Bronchial epithelial cell (primary cell): ENCODE measurements at regions not wholly inside any gene's neighbourhood (a gene's known extent, or its start where the extent isn't known, plus 50 kb on each side); places are given as distances from the start of the nearest gene placed in this dataset.

Source experiments
- DNase-seq: peaks from one replicate; pipeline ENCODE4 v3.0.0-alpha.2; 2010; ENCODE audit warnings: low read depth
- FAIRE-seq: peaks from 2 replicates; lab custom pipeline; 2011; peaks lifted over from hg19 to GRCh38; lab: Jason Lieb, UNC
- H3K27me3 ChIP-seq: 2 replicates; pipeline ENCODE4 v1.5.1; 2011; ENCODE audit warnings: low read length; ENCODE audit not compliant: control insufficient read depth, insufficient read depth
- H3K36me3 ChIP-seq: 2 replicates; pipeline ENCODE4 v1.5.1; 2011; ENCODE audit warnings: low read length; ENCODE audit not compliant: control insufficient read depth, insufficient read depth
- H3K4me3 ChIP-seq: 2 replicates; pipeline ENCODE4 v1.5.1; 2011; ENCODE audit warnings: mild to moderate bottlenecking, low read depth, low read length, control low read depth
- TF ChIP-seq, protein P1 (sequence below): IDR thresholded peaks from 2 replicates; pipeline ENCODE4 v1.5.1; 2011; ENCODE audit warnings: mild to moderate bottlenecking, moderate library complexity, low read length, control low read depth, inconsistent platforms; ENCODE audit not compliant: insufficient read depth, severe bottlenecking

DNA sequence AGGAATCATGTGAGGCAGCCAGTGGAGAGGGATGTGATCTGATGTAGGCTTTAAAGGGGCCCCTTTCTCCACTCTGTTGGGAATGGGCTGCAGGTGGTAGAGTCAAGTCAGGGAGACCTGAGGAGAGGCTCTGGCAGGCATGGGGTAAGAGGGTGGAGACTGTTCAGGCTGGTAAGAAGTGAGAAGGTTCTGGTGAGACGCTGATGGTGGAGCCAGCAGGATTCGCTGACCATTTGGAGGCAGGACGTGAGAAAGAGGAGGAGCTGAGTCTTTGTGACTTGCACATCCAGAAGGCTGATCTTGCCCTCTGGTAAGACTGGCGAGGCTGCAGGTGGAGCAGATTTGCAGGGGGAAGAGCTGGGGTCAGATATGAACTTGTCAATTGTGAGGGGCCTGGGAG is 248.0 kb downstream of the NSG2 start:
- no peak overlapping the region for H3K4me3 ChIP-seq
- no peak for FAIRE-seq
- H3K36me3 ChIP-seq: no peaks in the 10 kb centered on the region
- TF ChIP-seq, protein P1, sequence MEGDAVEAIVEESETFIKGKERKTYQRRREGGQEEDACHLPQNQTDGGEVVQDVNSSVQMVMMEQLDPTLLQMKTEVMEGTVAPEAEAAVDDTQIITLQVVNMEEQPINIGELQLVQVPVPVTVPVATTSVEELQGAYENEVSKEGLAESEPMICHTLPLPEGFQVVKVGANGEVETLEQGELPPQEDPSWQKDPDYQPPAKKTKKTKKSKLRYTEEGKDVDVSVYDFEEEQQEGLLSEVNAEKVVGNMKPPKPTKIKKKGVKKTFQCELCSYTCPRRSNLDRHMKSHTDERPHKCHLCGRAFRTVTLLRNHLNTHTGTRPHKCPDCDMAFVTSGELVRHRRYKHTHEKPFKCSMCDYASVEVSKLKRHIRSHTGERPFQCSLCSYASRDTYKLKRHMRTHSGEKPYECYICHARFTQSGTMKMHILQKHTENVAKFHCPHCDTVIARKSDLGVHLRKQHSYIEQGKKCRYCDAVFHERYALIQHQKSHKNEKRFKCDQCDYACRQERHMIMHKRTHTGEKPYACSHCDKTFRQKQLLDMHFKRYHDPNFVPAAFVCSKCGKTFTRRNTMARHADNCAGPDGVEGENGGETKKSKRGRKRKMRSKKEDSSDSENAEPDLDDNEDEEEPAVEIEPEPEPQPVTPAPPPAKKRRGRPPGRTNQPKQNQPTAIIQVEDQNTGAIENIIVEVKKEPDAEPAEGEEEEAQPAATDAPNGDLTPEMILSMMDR: no peak
- DNase-seq: no peak
- no peaks in the 10 kb centered on the region for H3K27me3 ChIP-seq

DNA sequence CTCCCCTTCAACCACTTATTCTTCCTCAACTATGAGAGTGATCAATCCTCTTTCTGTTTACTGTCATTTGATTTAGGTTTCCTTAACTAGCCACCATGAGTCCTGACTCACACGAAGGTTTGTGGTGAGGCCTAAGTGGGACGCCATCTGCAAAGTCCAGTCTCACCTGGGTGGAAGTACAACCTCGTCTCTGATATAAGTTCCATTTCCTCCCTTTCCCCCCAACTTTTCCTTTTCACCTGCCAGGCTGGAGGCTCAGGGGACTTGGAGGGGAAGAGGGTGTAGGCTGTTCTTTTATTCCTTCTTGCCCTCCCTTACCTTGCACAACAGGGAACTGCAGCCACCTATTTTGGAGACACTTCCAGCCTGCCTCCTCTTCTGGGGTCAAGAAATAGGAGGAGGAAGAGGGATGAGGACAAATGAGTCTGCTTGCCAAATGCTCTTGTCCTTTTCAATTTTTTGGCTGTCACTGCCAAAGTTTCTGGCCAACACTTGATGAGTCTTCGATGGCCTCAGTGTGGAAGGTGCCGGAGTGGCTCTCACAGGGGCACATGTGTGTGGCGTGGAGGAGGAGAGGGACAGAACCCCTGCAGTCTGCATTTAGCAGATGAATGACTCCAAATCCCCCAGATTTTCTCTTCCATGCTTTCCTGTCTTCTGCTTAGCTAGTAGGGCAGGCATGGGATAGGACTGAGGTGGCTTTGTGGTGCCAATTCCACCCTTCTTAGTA is 249.6 kb downstream of the NSG2 start:
- FAIRE-seq: peak; percentile 55
- no peaks in the 10 kb centered on the region for H3K27me3 ChIP-seq
- no peak for DNase-seq
- H3K36me3 ChIP-seq: no peaks in the 10 kb centered on the region
- H3K4me3 ChIP-seq: no peak overlapping the region
- TF ChIP-seq, protein P1: no peak

DNA sequence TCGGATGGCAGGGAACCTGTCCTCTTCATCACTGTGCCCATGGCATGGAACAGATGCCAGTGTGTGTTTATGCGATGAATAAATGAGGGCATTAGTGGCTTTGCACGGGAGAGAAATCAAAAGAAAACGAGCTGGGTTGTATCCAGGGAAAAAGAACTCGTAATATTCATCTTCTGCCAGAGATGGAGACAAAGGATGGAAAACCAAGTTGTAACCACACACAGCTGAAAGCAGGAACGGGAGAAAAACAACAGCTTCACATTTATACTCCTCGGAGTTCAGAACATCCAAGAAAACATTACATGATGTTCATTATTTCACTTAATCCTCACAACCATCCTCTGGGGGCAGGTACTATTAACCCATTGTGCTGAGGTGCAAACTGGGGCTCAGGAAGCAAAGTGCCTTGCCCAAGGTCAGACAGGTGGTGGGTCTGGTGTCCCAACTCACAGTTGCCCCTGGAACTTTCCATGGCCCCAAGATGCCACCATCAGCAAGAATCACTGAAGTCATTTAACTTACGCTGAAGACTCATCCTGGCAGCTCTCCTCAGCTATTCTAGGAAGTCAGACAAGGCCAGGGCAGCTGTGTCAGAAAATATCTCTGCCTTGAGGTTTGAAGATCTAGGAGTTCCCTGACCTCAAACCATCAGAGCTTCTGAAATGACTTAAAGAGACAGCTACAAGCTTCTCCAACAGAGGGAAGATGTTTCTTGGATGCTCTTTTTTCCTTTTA is 250.4 kb downstream of the NSG2 start:
- H3K4me3 ChIP-seq: no peak overlapping the region
- H3K27me3 ChIP-seq: no peaks in the 10 kb centered on the region
- TF ChIP-seq, protein P1: no peak
- FAIRE-seq: no peak
- H3K36me3 ChIP-seq: no peaks in the 10 kb centered on the region
- no peak for DNase-seq

DNA sequence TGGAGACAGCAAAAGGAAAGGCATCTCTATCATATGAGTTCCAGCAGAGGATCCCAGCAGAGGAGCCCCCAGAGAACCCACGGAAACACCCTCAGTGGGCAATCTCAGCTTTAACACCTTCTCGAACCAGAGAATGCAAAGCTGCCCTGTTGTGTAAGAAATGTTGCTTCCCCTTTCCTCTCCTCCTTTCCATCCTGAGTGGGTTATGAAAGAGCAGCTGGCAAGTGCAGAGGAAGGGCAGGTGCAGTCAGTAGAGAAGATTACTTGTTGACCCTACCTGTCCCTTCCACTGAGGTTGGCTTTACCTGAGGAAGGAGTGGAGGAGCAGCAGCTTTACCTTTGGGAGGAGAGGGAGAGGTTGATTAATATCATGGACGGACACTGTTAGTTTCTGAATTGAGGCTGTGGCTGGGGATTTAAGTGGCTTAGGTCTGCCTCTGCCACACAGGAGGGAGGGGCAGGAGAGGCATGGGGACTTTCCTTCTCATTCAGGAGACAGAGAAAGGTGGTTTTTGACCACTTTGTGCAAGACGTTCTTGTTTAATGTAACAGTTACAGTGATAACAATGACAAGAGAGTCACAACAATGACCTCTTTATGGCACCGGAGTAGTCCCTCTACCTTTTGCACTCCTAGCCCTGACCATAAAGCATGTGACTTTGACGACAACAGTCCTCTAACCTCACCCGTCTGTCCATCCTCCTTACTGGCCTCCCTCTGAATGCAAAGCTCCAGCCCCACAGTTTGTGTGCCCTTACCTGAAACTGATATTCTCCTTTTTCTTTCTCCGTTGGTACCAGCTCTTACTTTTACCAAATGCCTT is 254.8 kb downstream of the NSG2 start:
- TF ChIP-seq, protein P1: no peak
- peak; percentile 13 for FAIRE-seq
- Histone ChIP-seq H3K4me3 (no peak overlapping the region), H3K27me3 (no peaks in the 10 kb centered on the region), H3K36me3 (no peaks in the 10 kb centered on the region)
- DNase-seq: no peak

DNA sequence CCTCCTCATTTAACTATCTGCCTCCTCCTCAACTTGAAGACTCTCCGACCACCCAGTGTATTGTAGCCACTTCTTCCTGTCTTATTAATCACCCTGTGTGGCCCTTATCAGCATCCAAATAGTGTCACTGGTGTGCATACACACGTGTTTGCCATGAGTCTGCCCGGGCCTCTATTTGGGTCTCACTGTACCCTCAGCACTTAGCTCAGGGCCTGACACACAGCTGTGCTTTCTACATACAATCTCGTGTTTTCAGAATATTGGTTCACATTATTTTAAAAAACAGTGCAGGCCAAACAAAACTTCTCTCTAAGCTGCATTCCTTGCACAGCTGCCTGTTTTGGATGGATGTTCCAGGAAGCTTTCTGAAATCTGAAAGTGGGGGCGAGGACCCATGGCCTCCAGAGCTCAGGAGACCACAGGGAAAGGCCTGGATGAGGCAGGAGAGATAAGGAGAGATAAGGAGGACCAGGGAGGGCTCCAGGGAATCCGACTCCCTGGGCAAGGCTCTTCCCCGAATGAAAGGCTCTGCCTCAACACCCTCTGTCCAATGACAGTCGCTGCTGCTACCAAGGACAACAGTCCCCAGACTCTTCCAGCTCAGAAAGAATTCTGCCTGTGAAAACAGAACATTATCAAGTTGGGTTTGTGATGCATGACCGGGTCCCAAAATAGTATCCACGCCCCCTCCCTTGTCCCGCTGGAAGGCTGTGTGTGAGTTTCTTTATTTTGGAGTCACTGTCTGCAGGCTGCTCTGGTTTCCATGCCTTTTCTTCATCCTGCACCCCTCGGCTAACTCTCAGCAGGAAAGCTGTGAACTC is 255.6 kb downstream of the NSG2 start:
- H3K4me3 ChIP-seq: no peak overlapping the region
- no peak for DNase-seq

More for the DNA sequence above, 255.6 kb downstream of the NSG2 start:
- no peaks in the 10 kb centered on the region for H3K27me3 ChIP-seq
- FAIRE-seq: no peak
- H3K36me3 ChIP-seq: no peaks in the 10 kb centered on the region
- TF ChIP-seq, protein P1: no peak
